Posterior cingulate gyrus (tissue), 11 donors: ENCODE measurements at regions not wholly inside any gene's neighbourhood (a gene's known extent, or its start where the extent isn't known, plus 50 kb on each side); places are given as distances from the start of the nearest gene placed in this dataset.
A peak's percentile ranks its signal among the peaks of the same experiment; 100 is the strongest.
"Not testable (repeated sequence)": the region's sequence is repeated elsewhere in the genome, so short reads cannot be mapped to it uniquely, and the experiment has no call there.

ENCODE experiments used
- DNase-seq, 10 donors: peaks; one replicate each; pipeline versions ENCODE4 v3.0.0 to v3.0.0-alpha.2; 2020 to 2021; ENCODE audit warnings: mixed read lengths in 3 of 10
- intact Hi-C: fragments of 100-400 bp; cut with DNase I; formaldehyde crosslinking; loops from one replicate; pipeline ENCODE4 v1.15.1; 2023

DNA sequence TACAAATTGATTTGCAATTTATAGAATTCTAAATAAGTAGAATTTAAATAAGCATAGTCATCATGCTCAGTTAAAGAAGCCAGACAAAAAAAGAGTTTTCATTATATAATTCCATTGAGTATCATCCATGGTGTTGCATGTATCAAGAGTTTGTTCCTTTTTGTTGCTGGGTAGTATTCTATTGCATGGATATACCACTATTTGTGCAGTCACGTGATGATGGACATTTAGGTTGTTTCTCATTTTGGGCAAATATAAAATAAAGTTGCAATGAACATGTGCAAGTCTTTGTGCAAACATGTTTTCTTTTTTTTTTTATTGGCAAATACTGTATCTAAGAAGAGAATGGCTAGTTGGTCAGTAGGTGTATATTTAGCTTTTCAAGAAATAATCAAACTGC lies 186.2 kb upstream of the FRMD6 start:
- DNase-seq = no peak
- intact Hi-C loops = no loop called here

DNA sequence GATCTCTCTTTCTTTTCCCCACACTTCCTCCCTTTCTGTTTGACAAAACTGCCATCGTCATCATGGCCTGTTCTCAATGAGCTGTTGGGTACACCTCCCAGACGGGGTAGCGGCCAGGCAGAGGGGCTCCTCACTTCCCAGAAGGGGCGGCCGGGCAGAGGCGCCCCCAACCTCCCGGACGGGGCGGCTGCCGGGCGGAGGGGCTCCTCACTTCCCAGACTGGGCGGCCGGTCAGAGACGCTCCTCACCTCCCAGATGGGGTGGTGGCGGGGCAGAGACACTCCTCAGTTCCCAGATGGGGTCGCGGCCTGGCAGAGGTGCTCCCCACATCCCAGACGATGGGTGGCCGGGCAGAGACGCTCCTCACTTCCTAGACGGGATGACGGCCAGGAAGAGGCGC lies 184.3 kb upstream of the FRMD6 start:
- DNase-seq = peak in 1 of 10 donors; percentile 78
- intact Hi-C loops = not testable (repeated sequence)

DNA sequence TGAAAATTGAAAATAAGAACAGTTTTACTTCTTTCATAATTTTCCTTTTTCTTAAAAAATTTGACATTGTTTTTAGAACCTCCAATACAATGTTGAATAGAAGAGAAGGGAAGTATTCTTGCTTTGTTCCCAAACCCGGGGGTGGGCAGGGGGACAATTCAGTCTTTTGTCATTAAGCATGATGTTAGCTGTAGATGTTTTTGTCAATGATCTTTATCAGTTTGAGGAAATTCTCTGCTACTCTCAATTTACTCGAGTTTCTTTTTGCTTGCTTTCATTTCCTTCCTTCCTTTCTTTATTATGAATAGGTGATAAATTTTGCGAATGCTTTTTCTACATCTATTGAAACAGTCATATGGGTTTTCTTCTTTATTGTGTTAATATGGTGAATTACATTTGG lies 183.2 kb upstream of the FRMD6 start:
- DNase-seq = no peak
- intact Hi-C loops = no loop called here

DNA sequence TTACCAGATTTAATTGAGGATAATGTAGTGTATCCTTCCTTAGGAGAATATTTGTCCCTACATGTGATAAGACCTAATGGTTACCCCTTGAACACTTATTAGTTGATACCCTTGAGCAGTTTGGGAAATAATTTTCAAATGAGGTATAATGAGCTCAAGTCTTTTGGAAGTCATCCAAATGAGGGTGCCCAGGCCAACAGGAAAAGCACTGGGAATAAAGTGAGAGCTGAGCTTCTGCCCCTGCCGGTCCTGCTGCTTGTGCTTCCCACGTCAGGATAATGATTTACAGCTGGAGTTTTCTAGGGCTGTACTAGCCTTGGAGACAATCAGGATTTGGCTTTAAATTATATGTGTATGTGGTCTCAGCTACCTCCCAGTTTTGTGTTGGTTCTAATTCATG lies 178.8 kb upstream of the FRMD6 start:
- DNase-seq = no peak
- intact Hi-C loops = no loop called here

DNA sequence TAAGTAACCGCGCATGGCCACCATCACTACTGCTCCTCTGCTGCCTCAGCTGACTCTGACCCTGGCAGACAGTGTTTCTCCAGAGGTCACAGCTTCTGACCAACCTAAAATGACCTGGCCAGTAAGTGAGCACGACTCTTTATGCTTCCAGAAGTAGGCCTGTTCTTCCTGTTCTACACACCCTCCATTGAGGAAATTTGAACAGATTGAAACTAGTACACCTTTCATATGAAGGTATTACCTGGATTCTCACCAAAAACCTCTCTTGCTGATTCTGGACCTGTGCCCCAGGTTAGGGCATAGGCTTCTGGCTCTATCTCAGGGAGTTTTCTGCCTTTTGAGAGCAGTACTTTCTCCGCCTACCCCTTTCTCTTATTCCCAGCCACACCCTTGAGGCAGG lies 178.4 kb upstream of the FRMD6 start:
- DNase-seq = no peak
- intact Hi-C loops = no loop called here

DNA sequence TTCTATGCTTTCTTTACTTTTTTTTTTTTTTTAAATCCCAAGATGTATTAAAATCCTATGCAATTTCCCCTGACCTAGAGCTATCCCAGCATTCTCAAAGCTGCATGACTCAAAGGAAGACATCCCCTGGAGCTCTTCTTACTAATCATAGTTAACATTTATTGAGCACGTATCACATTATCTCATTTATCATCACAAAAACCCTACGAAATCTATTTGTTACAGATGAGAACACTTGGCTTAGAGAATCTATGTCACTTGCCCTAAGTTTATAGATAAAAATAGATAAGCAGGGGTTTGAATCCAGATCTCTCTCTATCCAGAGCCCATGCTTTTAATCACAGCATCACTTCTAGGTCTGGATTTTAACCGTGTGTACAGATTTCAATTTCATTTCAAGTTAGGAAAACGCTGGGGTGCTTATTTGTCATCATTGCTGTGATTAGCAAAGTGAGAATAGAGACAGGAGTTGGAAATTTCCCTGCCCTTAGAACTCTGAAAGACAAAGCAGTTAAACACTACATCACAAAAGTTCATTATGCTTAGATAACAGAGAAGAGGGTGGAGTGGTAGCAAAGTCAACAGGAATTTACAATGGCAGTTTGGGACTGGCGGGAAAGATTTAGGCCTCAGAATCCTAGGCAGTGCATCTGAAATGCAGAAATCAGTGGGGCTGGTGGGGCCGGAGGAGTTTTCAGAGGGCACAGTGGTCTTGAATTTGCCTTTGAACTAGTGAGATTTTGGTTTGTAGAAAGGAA lies 177.7 kb upstream of the FRMD6 start:
- intact Hi-C loops = no loop called here
- no peak for DNase-seq

DNA sequence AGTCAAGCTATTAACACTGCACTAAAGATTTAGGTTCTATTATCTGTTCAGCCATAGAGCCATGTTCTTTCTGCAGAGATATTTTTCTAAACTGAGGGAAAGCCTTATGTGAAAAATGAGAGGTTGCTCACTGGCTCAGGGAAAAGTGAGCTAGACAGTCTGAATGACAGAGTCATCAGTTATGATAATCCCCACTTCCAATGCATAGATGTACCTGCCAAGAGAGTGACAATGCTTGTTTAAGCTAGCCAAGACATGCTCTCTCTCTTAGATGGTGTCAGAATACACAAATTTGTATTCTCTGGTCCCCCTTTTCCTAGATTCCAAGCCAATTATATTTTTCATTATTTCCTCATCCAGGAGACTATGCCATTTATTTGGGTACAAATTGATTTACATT lies 176.9 kb upstream of the FRMD6 start:
- DNase-seq = no peak
- intact Hi-C loops = no loop called here

DNA sequence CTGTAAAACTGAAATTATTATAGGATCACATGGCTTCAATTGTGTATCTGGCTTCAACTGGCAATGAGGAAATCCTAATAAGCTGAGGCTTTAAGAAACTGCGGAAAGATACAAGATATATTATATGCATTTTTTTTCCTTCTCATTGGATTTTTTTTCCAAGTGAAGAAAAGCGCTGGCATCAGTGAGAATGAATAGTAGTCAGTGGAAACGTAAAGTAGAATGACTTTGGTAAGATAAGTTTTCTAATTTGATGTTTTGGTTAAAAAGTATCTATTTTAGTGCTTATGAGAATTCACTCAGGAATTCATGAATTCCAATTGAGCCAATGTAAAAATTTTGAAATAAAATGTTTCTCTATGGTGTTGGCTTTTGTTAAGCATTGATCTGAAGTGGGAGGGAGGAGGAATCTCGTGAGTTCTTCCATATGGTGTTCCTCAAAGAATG lies 173.5 kb upstream of the FRMD6 start:
- intact Hi-C loops = no loop called here
- DNase-seq = no peak

DNA sequence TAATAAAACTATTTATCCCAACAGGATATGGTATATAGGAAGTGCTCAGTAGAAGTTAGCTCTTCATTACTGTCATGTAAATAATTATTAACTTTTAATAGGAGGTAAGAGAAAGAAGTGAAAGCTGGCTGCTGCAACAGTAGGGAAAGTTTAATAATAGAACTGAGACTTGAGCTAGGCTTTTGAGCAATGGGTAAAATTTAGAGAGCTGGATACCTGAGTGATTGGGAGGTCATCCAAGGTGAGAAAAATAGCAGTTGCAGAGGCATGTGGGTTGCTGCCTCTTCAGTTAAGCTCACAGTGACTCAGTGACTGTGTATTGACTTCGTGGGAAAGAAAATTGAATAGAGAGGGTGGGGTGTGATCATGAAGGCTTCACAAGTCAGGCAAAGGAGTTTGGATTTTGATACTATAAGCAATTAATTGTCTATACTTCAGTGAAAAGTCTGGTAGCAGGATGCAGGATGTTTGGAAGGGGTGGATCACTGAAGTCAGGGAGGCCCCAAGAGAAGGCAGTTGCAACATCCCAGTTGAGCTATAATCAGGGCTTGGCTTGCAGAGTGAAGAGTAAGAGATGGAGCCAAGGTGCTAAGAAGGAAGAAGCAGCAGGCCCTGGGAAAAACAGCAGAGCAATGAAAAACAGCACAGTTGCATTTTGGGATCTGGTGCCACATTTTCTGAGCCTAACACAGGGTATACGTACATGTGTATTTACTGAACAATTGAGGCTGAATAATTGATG lies 172.0 kb upstream of the FRMD6 start:
- intact Hi-C loops = no loop called here

DNA sequence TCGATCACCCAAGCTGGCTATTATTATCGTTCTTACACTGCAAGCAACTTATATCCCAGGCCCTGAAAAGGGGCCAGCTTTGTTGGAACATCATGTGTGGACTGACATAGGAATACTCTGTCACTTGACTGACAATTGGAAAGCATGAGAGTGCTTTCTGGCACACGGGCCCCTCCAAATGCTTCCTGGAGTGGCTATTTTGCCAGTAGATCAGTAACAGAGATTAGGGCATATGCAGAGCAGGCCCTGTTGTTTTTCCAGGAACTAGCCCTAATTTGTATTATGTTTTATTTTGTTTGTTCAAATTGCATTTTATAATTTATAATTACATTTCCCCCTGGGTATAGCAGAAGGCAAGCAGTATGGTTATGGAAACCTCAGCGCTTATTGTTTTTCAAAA lies 170.1 kb upstream of the FRMD6 start:
- DNase-seq = no peak
- intact Hi-C loops = no loop called here

More for the DNA sequence above, 172.0 kb upstream of the FRMD6 start:
- no peak for DNase-seq

DNA sequence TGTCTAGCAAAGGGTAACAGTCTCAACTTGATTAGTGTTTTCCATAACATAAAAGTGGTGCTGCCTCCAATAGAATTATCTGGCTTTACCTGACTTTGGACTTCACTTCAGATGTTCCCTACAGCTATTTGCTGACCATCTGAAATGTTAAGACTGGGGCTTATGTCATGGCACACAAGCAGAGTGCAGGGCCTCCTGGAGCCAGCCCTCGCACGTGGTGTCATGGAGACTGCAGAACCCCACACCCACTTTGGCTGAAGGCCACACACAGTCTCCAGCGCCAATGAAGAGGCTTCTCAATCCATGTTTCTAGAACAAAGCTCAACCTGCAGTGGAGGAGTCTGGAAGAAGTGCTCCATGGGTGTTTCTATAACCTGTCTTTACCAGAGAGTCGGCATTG lies 169.6 kb upstream of the FRMD6 start:
- intact Hi-C loops = no loop called here
- no peak for DNase-seq

DNA sequence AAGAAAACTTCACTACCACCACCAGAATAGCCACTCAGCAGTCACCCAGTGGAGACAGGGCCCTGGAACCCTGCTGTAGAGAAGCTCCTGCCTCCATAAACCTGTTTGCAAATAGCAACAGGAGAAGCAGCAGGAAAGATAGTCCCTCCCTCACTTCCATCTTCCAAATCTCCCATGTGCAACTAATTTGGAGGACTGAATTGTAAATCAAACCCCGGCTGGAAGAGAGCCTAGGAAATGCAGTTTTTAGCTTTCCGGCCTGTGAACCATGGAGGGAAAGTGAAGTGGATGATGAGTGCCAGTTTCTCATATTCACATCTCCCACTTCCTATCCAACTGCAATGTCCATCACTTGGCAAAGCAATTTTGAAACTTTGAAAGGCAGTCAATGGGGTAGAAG lies 167.2 kb upstream of the FRMD6 start:
- intact Hi-C loops = no loop called here
- DNase-seq = no peak

DNA sequence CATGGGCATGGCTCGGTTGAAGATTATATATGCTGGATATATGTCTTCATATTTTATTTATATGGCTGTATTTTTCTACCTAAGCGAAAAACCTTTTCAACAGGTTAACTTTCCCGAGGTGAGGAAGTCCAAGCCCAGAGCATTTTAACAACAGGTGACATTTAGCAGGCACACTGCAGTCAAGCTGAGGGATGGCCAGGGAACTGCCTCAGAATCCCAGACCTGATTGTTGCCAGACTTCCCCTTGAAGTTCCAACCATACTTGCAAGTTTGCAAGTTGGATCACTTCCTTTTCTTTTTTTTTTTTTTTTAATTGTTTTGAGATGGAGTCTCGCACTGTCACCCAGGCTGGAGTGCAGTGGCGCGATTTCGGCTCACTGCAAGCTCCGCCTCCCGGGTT lies 166.0 kb upstream of the FRMD6 start:
- DNase-seq = no peak
- intact Hi-C loops = no loop called here

DNA sequence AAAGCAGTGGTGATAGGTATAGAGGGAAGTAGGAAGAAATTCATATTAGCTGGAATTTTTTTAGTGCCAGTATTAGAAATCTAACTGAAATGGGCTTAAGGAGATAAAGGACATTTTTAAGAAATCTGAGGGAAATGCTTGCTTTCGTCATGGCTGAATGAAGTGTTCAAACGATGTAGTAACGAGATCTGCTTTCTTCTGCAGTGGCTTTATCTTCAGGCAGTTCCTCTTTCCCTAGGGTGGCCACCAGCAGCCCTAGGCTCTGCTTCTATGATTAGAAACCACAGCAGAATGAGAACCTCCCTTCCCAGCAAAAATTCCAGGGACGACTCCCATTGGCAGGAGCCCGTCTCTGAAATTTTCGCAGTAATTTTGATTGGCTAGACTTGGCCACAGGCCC lies 163.9 kb upstream of the FRMD6 start:
- intact Hi-C loops = no loop called here

DNA sequence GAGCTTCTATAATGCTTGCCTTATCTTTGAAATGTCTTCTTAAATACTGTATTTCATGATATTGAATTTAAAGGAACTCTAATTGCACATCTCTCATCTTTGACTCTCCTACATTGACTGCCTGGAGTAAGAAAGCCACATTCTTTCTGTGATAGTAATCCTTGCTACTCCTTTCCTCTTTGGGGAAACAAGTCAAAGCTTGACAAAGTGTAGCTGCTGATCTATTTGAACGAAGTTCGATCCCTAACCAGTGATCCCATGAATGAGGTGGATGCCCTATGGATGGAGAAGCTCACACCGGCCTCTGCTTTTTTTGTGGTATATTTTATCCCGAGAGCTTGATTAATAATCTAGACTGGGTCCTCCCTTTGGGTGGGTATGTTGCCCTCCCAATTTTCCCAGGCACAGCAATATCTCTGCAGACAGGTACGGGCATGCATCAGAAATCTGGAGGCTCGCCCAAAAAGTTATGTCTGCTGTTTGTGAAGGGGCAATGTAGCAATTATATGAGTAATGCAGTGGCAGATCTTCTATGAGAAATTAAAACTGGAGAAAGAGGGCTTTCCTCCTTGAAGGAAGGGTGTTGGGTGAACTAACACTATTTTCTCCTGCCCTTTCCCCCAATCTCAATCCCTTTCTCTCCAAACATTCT lies 163.0 kb upstream of the FRMD6 start:
- DNase-seq = no peak
- intact Hi-C loops = no loop called here

More for the DNA sequence above, 163.9 kb upstream of the FRMD6 start:
- no peak for DNase-seq

DNA sequence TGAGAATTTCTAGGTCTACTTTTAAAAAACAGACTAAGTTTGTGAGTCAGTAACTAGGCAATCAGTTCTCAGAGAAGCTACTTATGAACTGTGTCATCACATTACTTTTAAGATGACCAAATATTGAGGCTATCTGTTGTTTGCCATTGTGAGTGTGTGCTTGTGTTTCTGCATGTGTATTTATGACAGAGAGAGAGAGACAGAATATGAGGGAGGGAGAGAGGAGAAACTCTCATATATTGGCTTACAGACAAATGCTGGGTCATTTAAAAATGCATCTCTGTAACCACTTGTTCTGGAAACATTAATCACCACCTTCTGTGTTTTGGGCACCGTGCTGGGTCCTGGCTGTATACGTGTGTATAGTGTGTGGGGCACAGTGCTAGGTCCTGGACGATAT lies 161.5 kb upstream of the FRMD6 start:
- intact Hi-C loops = no loop called here
- no peak for DNase-seq

DNA sequence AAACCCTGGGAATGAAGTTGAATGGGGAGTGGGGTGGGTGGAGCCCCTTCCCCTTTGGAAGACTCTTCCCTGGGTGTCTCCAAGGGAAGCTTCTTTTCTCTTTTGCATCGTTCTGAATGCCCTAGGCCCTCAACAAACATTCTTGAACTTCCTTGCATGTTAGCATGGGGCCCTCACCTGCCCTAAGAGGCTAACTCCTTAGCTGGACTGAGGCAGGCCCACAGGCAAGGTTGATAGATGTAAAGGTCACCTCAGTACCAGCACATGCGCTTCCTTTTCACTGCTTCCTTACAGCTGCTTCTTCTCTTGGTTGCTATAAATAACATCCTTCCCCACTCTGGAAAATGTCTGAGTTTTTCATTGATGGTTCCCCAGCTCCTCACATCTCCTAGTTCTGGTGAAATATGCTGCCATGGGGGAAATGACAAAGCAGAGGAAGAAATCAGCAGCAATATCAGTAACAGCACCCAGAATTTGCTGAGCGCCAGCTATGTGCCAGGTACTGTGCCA lies 160.6 kb upstream of the FRMD6 start:
- DNase-seq = no peak

DNA sequence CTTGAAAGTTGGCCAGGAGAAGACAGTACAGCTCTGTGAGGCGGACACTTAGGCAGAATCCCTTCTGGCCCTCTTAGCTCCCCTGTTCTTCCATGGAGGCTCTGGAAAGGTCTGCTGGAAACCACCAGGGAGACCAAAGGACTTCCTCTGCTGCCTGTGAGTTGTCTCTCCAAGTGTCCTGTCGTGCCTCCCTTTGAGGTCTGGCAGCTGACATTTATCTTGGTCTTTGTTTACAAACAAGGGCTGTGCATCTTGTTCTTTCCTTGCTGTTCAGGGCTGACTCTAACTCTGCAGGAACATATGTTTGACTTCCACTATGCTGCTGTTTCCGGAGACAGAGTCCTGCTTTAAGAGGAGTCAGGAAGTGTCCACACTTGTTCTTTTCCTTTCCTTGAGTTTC lies 159.9 kb upstream of the FRMD6 start:
- intact Hi-C loops = no loop called here
- DNase-seq = no peak

More for the DNA sequence above, 160.6 kb upstream of the FRMD6 start:
- intact Hi-C loops = no loop called here

DNA sequence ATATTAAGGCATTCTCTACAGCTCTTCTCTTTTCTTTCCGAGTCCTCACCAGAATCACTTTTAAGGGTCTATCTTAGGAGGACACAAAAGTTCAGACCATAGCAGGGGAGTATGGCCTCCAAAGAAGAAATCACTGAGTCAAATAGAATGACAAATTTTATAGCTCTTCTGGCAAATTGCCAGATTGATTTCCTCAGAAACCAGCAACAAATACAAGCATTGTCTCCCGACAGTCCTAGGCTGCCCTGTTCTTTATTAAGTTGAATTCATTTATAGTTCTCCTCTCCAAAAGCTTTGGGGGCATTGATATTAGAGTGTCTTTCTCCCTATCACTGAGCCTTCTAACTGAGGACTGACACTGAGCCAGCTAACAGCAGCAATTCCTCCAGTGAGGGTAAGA lies 156.4 kb upstream of the FRMD6 start:
- intact Hi-C loops = no loop called here
- no peak for DNase-seq

DNA sequence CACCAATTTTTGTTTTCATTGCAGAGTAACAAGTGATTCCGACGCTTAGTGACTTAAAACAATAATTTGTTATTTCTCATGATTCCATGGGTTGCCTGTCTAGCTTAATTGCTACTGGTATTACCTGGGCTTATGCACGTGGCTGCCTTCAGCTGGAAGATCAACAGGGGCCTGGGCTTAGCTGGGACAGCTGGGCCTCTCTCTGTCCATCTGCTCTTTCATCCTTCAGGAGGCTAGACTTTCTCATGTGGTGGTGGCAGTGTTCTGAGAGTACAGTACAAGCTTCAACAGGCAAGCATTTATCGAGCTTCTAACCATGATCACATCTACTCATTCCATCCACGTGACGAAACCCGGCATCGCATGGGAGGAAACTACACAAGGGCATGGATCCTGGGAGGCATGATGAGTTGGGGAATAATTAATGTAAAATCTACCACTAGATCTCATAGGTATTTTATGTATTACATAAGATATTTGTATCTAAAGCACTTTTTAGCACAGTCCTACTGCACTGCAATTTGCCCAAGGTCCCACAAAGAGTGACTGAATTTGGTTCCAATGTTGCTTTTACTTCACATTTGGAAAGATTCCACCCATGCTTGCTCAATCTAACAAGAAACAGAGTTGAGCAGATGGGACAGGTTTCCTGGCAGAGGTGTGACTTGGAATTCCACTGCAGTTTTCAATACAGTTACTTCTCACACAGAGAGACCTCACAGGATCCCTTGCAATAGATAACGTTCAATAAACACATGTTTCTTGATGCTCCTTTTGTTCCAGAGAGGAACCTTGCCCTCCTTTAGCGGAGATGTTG lies 153.1 kb upstream of the FRMD6 start:
- no peak for DNase-seq
- intact Hi-C loops = no loop called here

DNA sequence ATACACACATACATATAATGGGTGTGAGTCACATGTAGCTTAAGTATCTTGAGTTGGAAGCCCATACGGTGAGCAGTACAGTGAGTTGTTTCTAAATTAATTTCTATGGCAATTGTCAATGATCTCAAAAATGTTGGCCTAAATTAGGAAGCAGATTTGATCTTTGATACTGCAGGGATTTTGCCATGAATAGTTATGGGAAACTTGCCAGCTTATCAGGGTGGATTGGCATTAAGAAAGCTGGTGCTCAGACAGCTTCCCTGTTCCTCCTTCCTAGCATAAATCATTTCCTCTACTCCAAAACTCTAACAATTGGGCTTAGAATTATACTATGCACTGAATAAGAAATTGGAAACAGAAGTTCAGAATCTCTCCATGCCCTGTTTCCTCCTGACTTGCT lies 150.9 kb upstream of the FRMD6 start:
- intact Hi-C loops = no loop called here
- DNase-seq = no peak
